GM18511 (cell line): ENCODE measurements at regions not wholly inside any gene's neighbourhood (a gene's known extent, or its start where the extent isn't known, plus 50 kb on each side); places are given as distances from the start of the nearest gene placed in this dataset.

Experiments
- ATAC-seq: cut with Tn5 transposase; IDR thresholded peaks from one replicate; pipeline ENCODE4 v1.9.1; 2021; ENCODE audit warnings: mild to moderate bottlenecking, moderate library complexity; ENCODE audit not compliant: unreplicated experiment

GRCh38 chr2:149828520-149829210, 241.1 kb upstream of the MMADHC start:
- no peak for ATAC-seq

- no peak for ATAC-seq
Measured at GRCh38 chr2:149827585-149828126, 240.1 kb upstream of the MMADHC start.

GRCh38 chr2:149826471-149827125, 239.0 kb upstream of the MMADHC start:
- ATAC-seq: no peak

GRCh38 chr2:149825473-149825872, 237.9 kb upstream of the MMADHC start:
- ATAC-seq: no peak

GRCh38 chr2:149824136-149824535, 236.6 kb upstream of the MMADHC start:
- ATAC-seq: no peak

GRCh38 chr2:149819356-149819957, 231.9 kb upstream of the MMADHC start:
- ATAC-seq: no peak

GRCh38 chr2:149816756-149817551, 229.4 kb upstream of the MMADHC start:
- no peak for ATAC-seq

GRCh38 chr2:149815941-149816340, 228.4 kb upstream of the MMADHC start:
- ATAC-seq: no peak

GRCh38 chr2:149814901-149815300, 227.3 kb upstream of the MMADHC start:
- no peak for ATAC-seq

GRCh38 chr2:149814049-149814448, 226.5 kb upstream of the MMADHC start:
- no peak for ATAC-seq

GRCh38 chr2:149808556-149808955, 221.0 kb upstream of the MMADHC start:
- no peak for ATAC-seq

GRCh38 chr2:149806651-149807050, 219.1 kb upstream of the MMADHC start:
- no peak for ATAC-seq

GRCh38 chr2:149800624-149801542, 213.3 kb upstream of the MMADHC start:
- no peak for ATAC-seq

GRCh38 chr2:149799013-149799705, 211.6 kb upstream of the MMADHC start:
- ATAC-seq: no peak

- no peak for ATAC-seq
Measured at GRCh38 chr2:149797030-149797429, 209.5 kb upstream of the MMADHC start.

- ATAC-seq: no peak
Measured at GRCh38 chr2:149789549-149789948, 202.0 kb upstream of the MMADHC start.

GRCh38 chr2:149787206-149787605, 199.6 kb upstream of the MMADHC start:
- ATAC-seq: no peak

- no peak for ATAC-seq
Measured at GRCh38 chr2:149783284-149783683, 195.7 kb upstream of the MMADHC start.

- ATAC-seq: no peak
Measured at GRCh38 chr2:149782572-149782971, 195.0 kb upstream of the MMADHC start.
